ENCODE measurements at regions not wholly inside any gene's neighbourhood (a gene's known extent, or its start where the extent isn't known, plus 50 kb on each side); places are given as distances from the start of the nearest gene placed in this dataset.

DNA sequence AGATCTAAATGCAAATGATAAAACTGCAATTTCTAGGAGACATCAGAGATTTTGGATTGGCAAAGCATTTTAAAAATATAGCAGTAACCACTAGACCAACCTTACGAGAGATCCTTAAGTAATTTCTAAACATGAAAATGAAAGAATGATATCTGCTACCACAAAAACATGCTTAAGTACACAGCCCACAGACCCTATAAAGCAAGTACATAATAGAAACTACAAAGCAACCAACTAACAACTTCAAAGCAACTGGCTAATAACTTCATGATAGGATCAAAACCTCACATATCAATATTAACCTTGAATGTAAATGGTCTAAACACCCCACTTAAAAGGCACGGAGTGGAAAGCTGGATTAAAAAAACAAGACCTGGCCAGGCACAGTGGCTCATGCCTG, 209.9 kb upstream of the SOX14 start:
- TF ChIP-seq YY1 (IDR thresholded peaks at IDR 0.05; ENCODE audit: insufficient read depth, insufficient read length) (no peak), ZNF274 (IDR thresholded peaks at IDR 0.05; ENCODE audit: low read depth, low read length) (no peak), SUZ12 (IDR thresholded peaks at IDR 0.05; ENCODE audit: extremely low read depth, insufficient read depth, insufficient read length) (no peak)

All from NT2/D1 (cell line).